GM10266 (cell line): ENCODE measurements at regions not wholly inside any gene's neighbourhood (a gene's known extent, or its start where the extent isn't known, plus 50 kb on each side); places are given as distances from the start of the nearest gene placed in this dataset.
A peak's percentile ranks its signal among the peaks of the same experiment; 100 is the strongest.
"Not testable (repeated sequence)": the region's sequence is repeated elsewhere in the genome, so short reads cannot be mapped to it uniquely, and the experiment has no call there.

ENCODE experiments used
- DNase-seq: peaks from one replicate; pipeline ENCODE4 v3.0.0; 2012; ENCODE audit errors: extremely low spot score
- TF ChIP-seq, protein P1 (sequence below): IDR thresholded peaks from 2 replicates; pipeline ENCODE4 v1.5.1; 2012; ENCODE audit warnings: mild to moderate bottlenecking, low read depth; ENCODE audit not compliant: control insufficient read depth, insufficient read depth; ENCODE audit errors: missing control alignments

- TF ChIP-seq, protein P1, sequence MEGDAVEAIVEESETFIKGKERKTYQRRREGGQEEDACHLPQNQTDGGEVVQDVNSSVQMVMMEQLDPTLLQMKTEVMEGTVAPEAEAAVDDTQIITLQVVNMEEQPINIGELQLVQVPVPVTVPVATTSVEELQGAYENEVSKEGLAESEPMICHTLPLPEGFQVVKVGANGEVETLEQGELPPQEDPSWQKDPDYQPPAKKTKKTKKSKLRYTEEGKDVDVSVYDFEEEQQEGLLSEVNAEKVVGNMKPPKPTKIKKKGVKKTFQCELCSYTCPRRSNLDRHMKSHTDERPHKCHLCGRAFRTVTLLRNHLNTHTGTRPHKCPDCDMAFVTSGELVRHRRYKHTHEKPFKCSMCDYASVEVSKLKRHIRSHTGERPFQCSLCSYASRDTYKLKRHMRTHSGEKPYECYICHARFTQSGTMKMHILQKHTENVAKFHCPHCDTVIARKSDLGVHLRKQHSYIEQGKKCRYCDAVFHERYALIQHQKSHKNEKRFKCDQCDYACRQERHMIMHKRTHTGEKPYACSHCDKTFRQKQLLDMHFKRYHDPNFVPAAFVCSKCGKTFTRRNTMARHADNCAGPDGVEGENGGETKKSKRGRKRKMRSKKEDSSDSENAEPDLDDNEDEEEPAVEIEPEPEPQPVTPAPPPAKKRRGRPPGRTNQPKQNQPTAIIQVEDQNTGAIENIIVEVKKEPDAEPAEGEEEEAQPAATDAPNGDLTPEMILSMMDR = no peak
- DNase-seq = no peak
Observed at GRCh38 chr10:51006686-51007085, 67.6 kb upstream of the PRKG1 start.

DNA sequence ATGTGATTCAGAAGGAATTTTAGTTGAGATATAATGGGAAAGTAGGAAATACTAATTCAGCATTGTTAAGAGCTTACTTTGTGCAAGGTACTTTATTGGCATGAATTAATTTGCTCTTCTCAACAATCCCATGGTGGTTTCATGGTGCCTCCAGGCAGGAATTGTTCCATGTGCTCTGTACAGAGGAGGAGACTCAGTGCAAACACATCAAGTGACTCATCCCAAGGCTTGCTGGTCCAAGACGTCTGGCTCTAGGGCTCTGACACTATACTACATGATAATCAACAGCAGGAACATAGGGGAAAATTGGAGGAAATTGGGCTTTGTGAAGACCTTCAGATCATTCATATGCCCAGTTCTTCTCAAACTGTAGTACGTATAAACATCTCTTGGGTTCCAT lies 66.5 kb upstream of the PRKG1 start:
- no peak for DNase-seq
- TF ChIP-seq, protein P1 = no peak

DNA sequence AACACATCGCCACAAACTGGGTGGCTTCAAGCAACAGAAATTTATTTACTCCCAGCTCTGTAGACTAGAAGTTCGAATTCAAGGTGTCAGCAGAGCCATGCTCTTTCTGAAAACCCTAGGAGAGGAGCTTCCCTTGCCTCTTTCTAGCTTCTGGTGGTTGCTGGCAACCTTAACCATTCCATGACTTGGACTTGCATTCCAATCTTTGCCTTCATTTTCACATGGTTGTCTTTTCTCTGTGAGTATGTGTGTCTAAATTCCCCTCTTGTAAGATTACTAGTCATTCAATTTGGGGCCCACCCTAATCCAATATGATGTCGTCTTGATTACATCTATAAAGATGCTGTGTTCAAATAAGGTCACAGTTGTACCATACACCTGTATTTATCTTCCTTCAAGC lies 65.9 kb upstream of the PRKG1 start:
- no peak for DNase-seq
- TF ChIP-seq, protein P1 = no peak

GRCh38 chr10:51010977-51011376 lies 63.3 kb upstream of the PRKG1 start:
- DNase-seq = peak; percentile 43
- TF ChIP-seq, protein P1 = peak; percentile 67

- TF ChIP-seq, protein P1 = no peak
- DNase-seq = no peak
Observed at GRCh38 chr10:51012073-51012472, 62.2 kb upstream of the PRKG1 start.

DNA sequence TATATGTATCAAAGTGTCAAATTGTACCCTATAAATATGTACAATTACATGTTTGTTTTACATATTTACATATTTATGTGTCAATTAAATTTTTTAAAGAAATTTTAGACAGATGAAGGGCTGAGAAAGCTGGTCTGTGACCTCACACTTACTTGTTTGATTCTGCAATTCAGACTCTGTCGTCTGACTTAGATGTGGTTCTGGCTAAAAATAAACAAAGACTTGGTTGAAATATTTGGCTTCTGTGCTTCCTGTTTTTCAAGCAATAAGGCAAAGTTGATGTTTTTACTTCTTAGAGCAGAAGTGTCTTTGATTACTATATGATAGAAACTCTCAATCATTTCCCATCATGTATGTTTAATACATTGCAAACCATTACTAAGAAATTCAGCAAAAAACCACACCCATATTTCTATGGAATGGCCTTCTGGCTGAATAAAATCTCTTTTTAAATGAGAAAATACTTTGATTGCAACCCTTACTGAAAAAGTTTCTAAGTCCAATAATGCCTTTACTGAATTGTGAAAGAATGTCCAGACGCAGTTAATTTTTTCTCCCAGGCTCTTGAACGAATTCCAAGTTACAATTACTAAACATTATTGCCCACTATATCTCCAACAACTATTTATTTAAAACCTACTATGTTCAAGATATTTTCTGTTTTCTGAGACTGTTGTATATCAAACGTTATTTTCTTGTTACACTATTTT lies 59.5 kb upstream of the PRKG1 start:
- TF ChIP-seq, protein P1 = no peak
- no peak for DNase-seq

GRCh38 chr10:51015390-51015754 lies 58.9 kb upstream of the PRKG1 start:
- not testable (repeated sequence) for DNase-seq

- TF ChIP-seq, protein P1 = no peak
- no peak for DNase-seq
Observed at GRCh38 chr10:51020200-51020599, 54.1 kb upstream of the PRKG1 start.
